AG04449 (cell line): ENCODE measurements at regions not wholly inside any gene's neighbourhood (a gene's known extent, or its start where the extent isn't known, plus 50 kb on each side); places are given as distances from the start of the nearest gene placed in this dataset.

Source experiments
- CTCF ChIA-PET: fragments of 350-600 bp; formaldehyde crosslinking; extraction: SDS; loops from one replicate; lab custom pipeline; 2021; ENCODE audit warnings: antibody characterized with exemption; lab: Yijun Ruan, JAX
- POLR2A ChIA-PET: fragments of 400-600, 350-600 bp; formaldehyde crosslinking; extraction: SDS; loops from one replicate; lab custom pipeline; 2020; ENCODE audit warnings: antibody characterized with exemption, inconsistent platforms; lab: Yijun Ruan, JAX
- DNase-seq: peaks from one replicate; pipeline ENCODE4 v3.0.0-alpha.2; 2010; ENCODE audit warnings: low read depth, low spot score
- H3K4me3 ChIP-seq: 2 replicates; pipeline ENCODE4 v1.5.1; 2011; ENCODE audit warnings: low read depth, mild to moderate bottlenecking, control low read depth, low read length
- TF ChIP-seq, protein P1 (sequence below): IDR thresholded peaks from one replicate; pipeline ENCODE4 v1.5.1; 2011; ENCODE audit warnings: mild to moderate bottlenecking, moderate library complexity, low read length, control low read depth, inconsistent platforms; ENCODE audit not compliant: insufficient read depth; ENCODE audit errors: missing control alignments

- ChIA-PET CTCF (no interaction called here), POLR2A (no interaction called here)
- TF ChIP-seq, protein P1, sequence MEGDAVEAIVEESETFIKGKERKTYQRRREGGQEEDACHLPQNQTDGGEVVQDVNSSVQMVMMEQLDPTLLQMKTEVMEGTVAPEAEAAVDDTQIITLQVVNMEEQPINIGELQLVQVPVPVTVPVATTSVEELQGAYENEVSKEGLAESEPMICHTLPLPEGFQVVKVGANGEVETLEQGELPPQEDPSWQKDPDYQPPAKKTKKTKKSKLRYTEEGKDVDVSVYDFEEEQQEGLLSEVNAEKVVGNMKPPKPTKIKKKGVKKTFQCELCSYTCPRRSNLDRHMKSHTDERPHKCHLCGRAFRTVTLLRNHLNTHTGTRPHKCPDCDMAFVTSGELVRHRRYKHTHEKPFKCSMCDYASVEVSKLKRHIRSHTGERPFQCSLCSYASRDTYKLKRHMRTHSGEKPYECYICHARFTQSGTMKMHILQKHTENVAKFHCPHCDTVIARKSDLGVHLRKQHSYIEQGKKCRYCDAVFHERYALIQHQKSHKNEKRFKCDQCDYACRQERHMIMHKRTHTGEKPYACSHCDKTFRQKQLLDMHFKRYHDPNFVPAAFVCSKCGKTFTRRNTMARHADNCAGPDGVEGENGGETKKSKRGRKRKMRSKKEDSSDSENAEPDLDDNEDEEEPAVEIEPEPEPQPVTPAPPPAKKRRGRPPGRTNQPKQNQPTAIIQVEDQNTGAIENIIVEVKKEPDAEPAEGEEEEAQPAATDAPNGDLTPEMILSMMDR, result no peak
- no peak overlapping the region for H3K4me3 ChIP-seq
- DNase-seq, result no peak
Measured at GRCh38 chr2:217276433-217276832, 416.6 kb upstream of the TNP1 start.

GRCh38 chr2:217275091-217275490 lies 415.2 kb upstream of the TNP1 start:
- no peak overlapping the region for H3K4me3 ChIP-seq
- POLR2A ChIA-PET, result no interaction called here
- CTCF ChIA-PET, result interaction anchor here (1.2 kb wide), 1 partner anchor 22 kb away, joined by 4 read pairs; no protein-coding TSS in a partner anchor
- TF ChIP-seq, protein P1, result no peak
- no peak for DNase-seq

GRCh38 chr2:217274578-217274977 lies 414.7 kb upstream of the TNP1 start:
- ChIA-PET CTCF (interaction anchor here (1.2 kb wide), 1 partner anchor 22 kb away, joined by 4 read pairs; no protein-coding TSS in a partner anchor), POLR2A (interaction anchor here (0.7 kb wide), 1 partner anchor 409 kb away, joined by 3 read pairs; no protein-coding TSS in a partner anchor)
- TF ChIP-seq, protein P1, result no peak
- DNase-seq, result no peak
- H3K4me3 ChIP-seq, result no peak overlapping the region

- TF ChIP-seq, protein P1, result no peak
- ChIA-PET CTCF (interaction anchor here (1.2 kb wide), 1 partner anchor 21 kb away, joined by 4 read pairs; no protein-coding TSS in a partner anchor), POLR2A (no interaction called here)
- DNase-seq, result no peak
- no peak overlapping the region for H3K4me3 ChIP-seq
Measured at GRCh38 chr2:217273851-217274250, 414.0 kb upstream of the TNP1 start.

GRCh38 chr2:217273162-217273561 lies 413.3 kb upstream of the TNP1 start:
- ChIA-PET CTCF (no interaction called here), POLR2A (no interaction called here)
- TF ChIP-seq, protein P1, result no peak
- no peak for DNase-seq
- H3K4me3 ChIP-seq, result no peak overlapping the region

DNA sequence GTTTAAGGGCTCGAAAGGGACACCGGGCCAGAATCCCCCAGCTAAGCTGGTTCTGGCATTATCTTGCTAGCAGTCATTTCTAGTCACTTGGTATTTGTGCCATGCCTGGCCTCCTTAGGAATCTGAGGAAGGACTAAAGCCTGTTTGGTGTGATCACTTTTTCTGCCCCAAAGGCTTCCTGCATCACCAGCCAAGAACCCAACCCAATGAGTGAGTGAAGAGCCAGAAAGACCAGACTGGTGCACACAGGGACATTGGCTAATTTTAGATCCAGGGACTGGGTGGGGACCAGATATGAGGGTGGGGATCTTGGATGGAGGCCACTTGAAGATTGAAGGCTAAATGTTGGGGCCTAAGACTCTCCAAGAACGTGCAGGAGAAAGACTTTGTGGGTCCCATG lies 411.9 kb upstream of the TNP1 start:
- H3K4me3 ChIP-seq, result no peak overlapping the region
- POLR2A ChIA-PET, result no interaction called here
- DNase-seq, result no peak
- CTCF ChIA-PET, result no interaction called here
- TF ChIP-seq, protein P1, result no peak
